ENCODE measurements at regions not wholly inside any gene's neighbourhood (a gene's known extent, or its start where the extent isn't known, plus 50 kb on each side); places are given as distances from the start of the nearest gene placed in this dataset.
"Not testable (repeated sequence)": the region's sequence is repeated elsewhere in the genome, so short reads cannot be mapped to it uniquely, and the experiment has no call there.

GRCh38 chr5:89064054-89064453 is 181.1 kb upstream of the MEF2C start:
- peak; percentile 29 for DNase-seq

GRCh38 chr5:89060768-89061167 is 177.8 kb upstream of the MEF2C start:
- DNase-seq = no peak

- no peak for DNase-seq
Measured at GRCh38 chr5:89059274-89059673, 176.3 kb upstream of the MEF2C start.

- no peak for DNase-seq
Measured at GRCh38 chr5:89055695-89056085, 172.7 kb upstream of the MEF2C start.

GRCh38 chr5:89055015-89055694 is 172.2 kb upstream of the MEF2C start:
- DNase-seq = no peak

GRCh38 chr5:89053547-89053946 is 170.6 kb upstream of the MEF2C start:
- DNase-seq = no peak

- DNase-seq = not testable (repeated sequence)
Measured at GRCh38 chr5:89050062-89050461, 167.1 kb upstream of the MEF2C start.

GRCh38 chr5:89047571-89047970 is 164.6 kb upstream of the MEF2C start:
- peak; percentile 37 for DNase-seq

- no peak for DNase-seq
Measured at GRCh38 chr5:89045216-89045615, 162.2 kb upstream of the MEF2C start.

GRCh38 chr5:89044674-89045200 is 161.8 kb upstream of the MEF2C start:
- no peak for DNase-seq

GRCh38 chr5:89043676-89044075 is 160.7 kb upstream of the MEF2C start:
- DNase-seq = no peak

GRCh38 chr5:89042746-89043145 is 159.8 kb upstream of the MEF2C start:
- no peak for DNase-seq

GRCh38 chr5:89041976-89042375 is 159.0 kb upstream of the MEF2C start:
- DNase-seq = no peak

GRCh38 chr5:89041249-89041779 is 158.3 kb upstream of the MEF2C start:
- no peak for DNase-seq

GRCh38 chr5:89036704-89037489 is 153.9 kb upstream of the MEF2C start:
- DNase-seq = peak; percentile 70

GRCh38 chr5:89036166-89036565 is 153.2 kb upstream of the MEF2C start:
- DNase-seq = no peak

- DNase-seq = no peak
Measured at GRCh38 chr5:89034588-89034987, 151.6 kb upstream of the MEF2C start.

GRCh38 chr5:89030798-89031197 is 147.8 kb upstream of the MEF2C start:
- no peak for DNase-seq

- DNase-seq = no peak
Measured at GRCh38 chr5:89028595-89029285, 145.8 kb upstream of the MEF2C start.

- DNase-seq = no peak
Measured at GRCh38 chr5:89024045-89024444, 141.1 kb upstream of the MEF2C start.

- no peak for DNase-seq
Measured at GRCh38 chr5:89020926-89021610, 138.1 kb upstream of the MEF2C start.

GRCh38 chr5:89016741-89017303 is 133.8 kb upstream of the MEF2C start:
- DNase-seq = no peak
